ENCODE measurements at regions not wholly inside any gene's neighbourhood (a gene's known extent, or its start where the extent isn't known, plus 50 kb on each side); places are given as distances from the start of the nearest gene placed in this dataset.

GRCh38 chr7:18320422-18320821, 175.1 kb upstream of the HDAC9 start:
- TF ChIP-seq HDAC6 (IDR thresholded peaks at IDR 0.05; ENCODE audit: unreplicated experiment) (no peak), EZH2 (IDR thresholded peaks at IDR 0.05; ENCODE audit: borderline replicate concordance, control insufficient read depth, low read depth, low read length) (no peak), TAF1 (IDR thresholded peaks at IDR 0.05; ENCODE audit: borderline replicate concordance, low read depth, low read length) (no peak), CTCF (IDR thresholded peaks at IDR 0.05 in 2 of 3, conservative IDR thresholded peaks at IDR 0.05 in 1 of 3; ENCODE audit: control insufficient read depth in 2 of 3, extremely low read depth in 1 of 3, insufficient read depth in 1 of 3, low read depth in 3 of 3, low read length in 3 of 3) (no peak), NR2C2 (IDR thresholded peaks at IDR 0.05; ENCODE audit: borderline replicate concordance, control insufficient read depth, insufficient read length, low read depth) (no peak), SIN3A (IDR thresholded peaks at IDR 0.05; ENCODE audit: low read depth, low read length) (no peak), JUND (IDR thresholded peaks at IDR 0.05; ENCODE audit: low read depth, low read length) (no peak), RAD21 (IDR thresholded peaks at IDR 0.05; ENCODE audit: insufficient read depth, low read depth, low read length) (no peak), RUNX3 (IDR thresholded peaks at IDR 0.05; ENCODE audit: low read length) (no peak)
